KMS-11 (cell line): ENCODE measurements at regions not wholly inside any gene's neighbourhood (a gene's known extent, or its start where the extent isn't known, plus 50 kb on each side); places are given as distances from the start of the nearest gene placed in this dataset.

Experiments used
- H2AFZ ChIP-seq: fragments of 200-600 bp; sonication (generic); 2 replicates; pipeline ENCODE4 v1.6.1; 2016; ENCODE audit warnings: antibody characterized with exemption, mixed run types, low read depth
- H3K27ac ChIP-seq: fragments of 200-600 bp; sonication (generic); 2 replicates; pipeline ENCODE4 v1.6.1; 2016; ENCODE audit warnings: mild to moderate bottlenecking, mixed run types
- H3K27me3 ChIP-seq: fragments of 200-600 bp; sonication (generic); 2 replicates; pipeline ENCODE4 v1.6.1; 2017; ENCODE audit warnings: mild to moderate bottlenecking, low read depth, mixed run types, moderate library complexity; ENCODE audit not compliant: insufficient read depth
- H3K36me3 ChIP-seq: fragments of 200-600 bp; sonication (generic); 2 replicates; pipeline ENCODE4 v1.6.1; 2017; ENCODE audit warnings: mild to moderate bottlenecking, mixed run types; ENCODE audit not compliant: insufficient read depth
- H3K4me1 ChIP-seq: fragments of 200-600 bp; sonication (generic); 2 replicates; pipeline ENCODE4 v1.6.1; 2016; ENCODE audit warnings: mild to moderate bottlenecking, low read depth, mixed run types; ENCODE audit not compliant: poor library complexity, severe bottlenecking
- H3K4me2 ChIP-seq: fragments of 200-600 bp; sonication (generic); 2 replicates; pipeline ENCODE4 v1.7.0; 2016; ENCODE audit warnings: mild to moderate bottlenecking, mixed run types
- H3K4me3 ChIP-seq: fragments of 200-600 bp; sonication (generic); IDR thresholded peaks from 2 replicates; pipeline ENCODE4 v1.6.1; 2017; ENCODE audit warnings: low read depth, low read length, mixed read lengths; ENCODE audit not compliant: insufficient read depth
- H3K79me2 ChIP-seq: fragments of 200-600 bp; sonication (generic); 2 replicates; pipeline ENCODE4 v1.6.1; 2016; ENCODE audit warnings: low read depth, mixed run types; ENCODE audit not compliant: insufficient read depth
- H3K9ac ChIP-seq: fragments of 200-600 bp; sonication (generic); 2 replicates; pipeline ENCODE4 v1.6.1; 2016; ENCODE audit warnings: mild to moderate bottlenecking, mixed run types
- H4K20me1 ChIP-seq: fragments of 200-600 bp; sonication (generic); 2 replicates; pipeline ENCODE4 v1.6.1; 2016; ENCODE audit warnings: mild to moderate bottlenecking, mixed run types; ENCODE audit not compliant: insufficient read depth
- CTCF ChIP-seq: fragments of 200-600 bp; sonication (generic); conservative IDR thresholded peaks from 2 replicates; pipeline ENCODE4 v1.6.1; 2017; ENCODE audit warnings: low read depth, mild to moderate bottlenecking, antibody characterized with exemption, low read length, moderate library complexity, mixed read lengths

DNA sequence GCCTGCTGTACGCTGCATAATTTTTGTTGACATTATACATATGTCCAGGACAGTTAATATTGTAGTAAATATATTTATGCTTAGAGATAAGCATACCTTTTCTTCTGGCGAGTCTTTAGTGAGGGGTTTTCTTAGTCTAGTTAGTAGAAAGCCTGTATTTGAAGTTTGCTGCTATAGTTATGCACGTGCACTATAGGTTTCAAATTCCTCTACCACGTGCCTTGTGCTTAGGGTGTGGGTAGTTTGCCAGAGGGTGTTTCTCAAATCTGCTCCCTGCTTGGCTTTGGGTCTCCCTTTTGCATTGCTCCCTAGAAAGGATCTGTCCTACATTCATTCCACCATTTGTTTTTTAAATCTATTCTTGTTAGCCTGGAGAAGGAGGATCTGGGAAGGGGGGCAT, 181.4 kb upstream of the UFL1 start:
- TF ChIP-seq CTCF = no peak
- no peak overlapping the region for H3K27ac ChIP-seq
- no peaks in the 10 kb centered on the region for H4K20me1 ChIP-seq

GRCh38 chr6:96345501-96345900, 176.1 kb upstream of the UFL1 start:
- no peaks in the 10 kb centered on the region for H4K20me1 ChIP-seq
- H3K27me3 ChIP-seq = no peaks in the 10 kb centered on the region
- H3K27ac ChIP-seq = no peak overlapping the region
- H3K4me2 ChIP-seq = no peak overlapping the region
- H3K79me2 ChIP-seq = no peaks in the 10 kb centered on the region
- no peak overlapping the region for H3K9ac ChIP-seq
- no peak overlapping the region for H3K4me3 ChIP-seq
- no peaks in the 10 kb centered on the region for H3K36me3 ChIP-seq
- no peak for TF ChIP-seq CTCF
- H2AFZ ChIP-seq = no peak overlapping the region
- no peaks in the 10 kb centered on the region for H3K4me1 ChIP-seq

More for the DNA sequence above, 181.4 kb upstream of the UFL1 start:
- no peaks in the 10 kb centered on the region for H3K4me1 ChIP-seq
- H3K36me3 ChIP-seq = no peaks in the 10 kb centered on the region
- no peak overlapping the region for H3K4me2 ChIP-seq
- no peaks in the 10 kb centered on the region for H3K27me3 ChIP-seq
- H3K4me3 ChIP-seq = no peak overlapping the region
- H2AFZ ChIP-seq = no peak overlapping the region
- no peak overlapping the region for H3K9ac ChIP-seq
- no peaks in the 10 kb centered on the region for H3K79me2 ChIP-seq

DNA sequence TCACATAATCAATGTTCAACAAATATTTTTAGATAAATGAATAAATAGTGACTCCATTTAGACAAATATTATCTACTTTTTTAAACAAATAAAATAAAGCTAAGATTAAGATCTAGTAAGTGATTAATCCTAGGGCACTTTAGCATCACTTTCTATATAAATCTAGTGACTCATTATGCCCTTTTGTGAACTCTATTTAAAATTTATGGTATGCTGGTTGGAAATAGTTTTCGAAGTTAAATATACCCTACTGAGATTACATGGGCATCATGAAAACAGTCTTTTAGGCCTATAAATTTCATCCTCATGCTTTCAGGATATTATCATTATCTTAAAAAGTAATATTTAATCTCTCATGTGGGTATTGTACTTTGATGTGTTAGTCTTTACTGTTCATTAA, 140.4 kb upstream of the UFL1 start:
- Histone ChIP-seq H2AFZ (no peak overlapping the region), H3K27me3 (no peaks in the 10 kb centered on the region), H3K4me1 (no peaks in the 10 kb centered on the region), H3K9ac (no peak overlapping the region), H3K27ac (no peak overlapping the region), H4K20me1 (no peaks in the 10 kb centered on the region), H3K36me3 (no peaks in the 10 kb centered on the region), H3K4me2 (no peak overlapping the region), H3K79me2 (no peaks in the 10 kb centered on the region), H3K4me3 (no peak overlapping the region)
- TF ChIP-seq CTCF = no peak

GRCh38 chr6:96391776-96392360, 129.7 kb upstream of the UFL1 start:
- H3K4me3 ChIP-seq = no peak overlapping the region
- H4K20me1 ChIP-seq = no peaks in the 10 kb centered on the region
- no peaks in the 10 kb centered on the region for H3K79me2 ChIP-seq
- TF ChIP-seq CTCF = no peak
- no peak overlapping the region for H2AFZ ChIP-seq
- no peak overlapping the region for H3K9ac ChIP-seq
- H3K4me1 ChIP-seq = no peaks in the 10 kb centered on the region
- no peaks in the 10 kb centered on the region for H3K36me3 ChIP-seq
- no peaks in the 10 kb centered on the region for H3K27me3 ChIP-seq
- H3K4me2 ChIP-seq = no peak overlapping the region
- H3K27ac ChIP-seq = no peak overlapping the region
